T-cell (primary cell): ENCODE measurements at regions not wholly inside any gene's neighbourhood (a gene's known extent, or its start where the extent isn't known, plus 50 kb on each side); places are given as distances from the start of the nearest gene placed in this dataset.
"Not testable (repeated sequence)": the region's sequence is repeated elsewhere in the genome, so short reads cannot be mapped to it uniquely, and the experiment has no call there.

Experiments used
- ATAC-seq, 4 experiments: fragments of 200-7000 bp in 3 of 4; fragments of 150-1000 bp in 1 of 4; cut with Tn5 transposase; replicated peaks in 1 of 4; 1 replicate in 3 of 4; 2 replicates in 1 of 4; pipeline ENCODE4 v1.10.0; 2021; ENCODE audit warnings: moderate library complexity in 3 of 4, mild to moderate bottlenecking in 2 of 4, moderate number of reproducible peaks in 1 of 4
- CTCF ChIA-PET, 2 donors: fragments of 300-600 bp; sonication (Branson Sonifier 250); formaldehyde crosslinking; loops; one replicate each; lab custom pipeline; 2022; ENCODE audit warnings: antibody characterized with exemption in 2 of 2; lab: Charles Lee
- POLR2A ChIA-PET, 2 donors: fragments of 300-600 bp; sonication (Branson Sonifier 250); formaldehyde crosslinking; loops; one replicate each; lab custom pipeline; 2022; ENCODE audit warnings: antibody characterized with exemption in 2 of 2; lab: Charles Lee
- DNase-seq, 35 experiments: peaks; one replicate each; pipeline versions ENCODE4 v3.0.0 to v3.0.0-alpha.2; 2013 to 2023
- H3K27ac ChIP-seq: one replicate; pipeline ENCODE4 v1.5.1; 2013; ENCODE audit warnings: low read length
- H3K27me3 ChIP-seq, 2 experiments: replicated peaks in 1 of 2; 1 replicate in 1 of 2; 2 replicates in 1 of 2; pipeline versions ENCODE4 v1.6.1 to v1.7.0; 2013; ENCODE audit warnings: low read length in 1 of 2, mixed read lengths in 1 of 2; ENCODE audit not compliant: control insufficient read depth in 2 of 2, insufficient read depth in 2 of 2; ENCODE audit errors: extremely low read depth in 1 of 2
- H3K36me3 ChIP-seq, 2 donors: 1 replicate in 1 of 2; 2 replicates in 1 of 2; pipeline versions ENCODE4 v1.6.1 to v1.7.0; 2013; ENCODE audit warnings: low read length in 1 of 2; ENCODE audit not compliant: control insufficient read depth in 2 of 2, insufficient read depth in 1 of 2; ENCODE audit errors: extremely low read depth in 1 of 2
- H3K4me1 ChIP-seq, 2 experiments: 1 replicate in 1 of 2; 2 replicates in 1 of 2; pipeline versions ENCODE4 v1.6.1 to v1.7.0; 2013; ENCODE audit warnings: low read length in 2 of 2, mixed read lengths in 1 of 2; ENCODE audit not compliant: insufficient read depth in 2 of 2, control insufficient read depth in 1 of 2; ENCODE audit errors: extremely low read depth in 1 of 2
- H3K4me3 ChIP-seq, 2 donors: 1 replicate in 1 of 2; 2 replicates in 1 of 2; pipeline versions ENCODE4 v1.5.1 to v1.7.0; 2013; ENCODE audit warnings: mild to moderate bottlenecking in 2 of 2, low read length in 1 of 2, moderate library complexity in 1 of 2; ENCODE audit not compliant: control insufficient read depth in 1 of 2; ENCODE audit errors: extremely low read depth in 1 of 2
- H3K9me3 ChIP-seq: 2 replicates; pipeline ENCODE4 v1.7.0; 2013
- H3K27ac Mint-ChIP-seq, 2 donors: one replicate each; pipeline ENCODE4 v1.8.0; 2020 to 2021; ENCODE audit warnings: mild to moderate bottlenecking in 2 of 2, mixed read lengths in 2 of 2
- H3K27me3 Mint-ChIP-seq, 2 donors: one replicate each; pipeline ENCODE4 v1.8.0; 2021 to 2022; ENCODE audit warnings: mixed read lengths in 2 of 2
- H3K36me3 Mint-ChIP-seq: one replicate; pipeline ENCODE4 v1.8.0; 2021; ENCODE audit warnings: mixed read lengths
- H3K4me1 Mint-ChIP-seq, 3 donors: one replicate each; pipeline ENCODE4 v1.8.0; 2020 to 2022; ENCODE audit warnings: mixed read lengths in 3 of 3, mild to moderate bottlenecking in 1 of 3
- H3K4me3 Mint-ChIP-seq, 3 donors: one replicate each; pipeline ENCODE4 v1.8.0; 2020 to 2022; ENCODE audit warnings: mild to moderate bottlenecking in 3 of 3, mixed read lengths in 3 of 3, moderate library complexity in 3 of 3
- H3K9me3 Mint-ChIP-seq, 3 donors: one replicate each; pipeline ENCODE4 v1.8.0; 2020 to 2022; ENCODE audit warnings: mixed read lengths in 3 of 3
- WGBS: methylation state at CpG from one replicate; pipeline ENCODE4 v1.1.5; 2013; ENCODE audit warnings: missing lambda C conversion rate; ENCODE audit not compliant: insufficient coverage; 5-methylcytosine and 5-hydroxymethylcytosine counted together

GRCh38 chr12:14238221-14238792 is 127.2 kb upstream of the ATF7IP start:
- H3K27me3 Mint-ChIP-seq: no peaks in the 10 kb centered on the region
- Histone ChIP-seq H3K9me3 (no peaks in the 10 kb centered on the region), H3K4me1 (peaks cover 6 to 16% of the 10 kb centered on the region in 2 experiments), H3K4me3 (no peak overlapping the region), H3K27ac (no peak overlapping the region), H3K36me3 (no peaks in the 10 kb centered on the region), H3K27me3 (no peaks in the 10 kb centered on the region)
- CTCF ChIA-PET: interaction anchor here (0.5 to 6.1 kb wide), 60 partner anchors 13 to 983 kb away, joined by 3 to 114 read pairs (median 4); partner anchors contain the start of gene ATF7IP (in 2 of the 2)
- peaks cover 17 to 24% (median 22%) of the 10 kb centered on the region in 3 donors for H3K4me1 Mint-ChIP-seq
- no CpG with 5 or more reads among the region's 8 CpGs for WGBS
- H3K27ac Mint-ChIP-seq: no peak overlapping the region
- POLR2A ChIA-PET: interaction anchor here (0.6 to 1.1 kb wide), 3 partner anchors 127 to 149 kb away, joined by 3 read pairs; partner anchors contain the start of gene ATF7IP (in 1 of the 2)
- DNase-seq (peak in 1 of 35 experiments; percentile 66), ATAC-seq (peak; percentile 39 to 62 (median 44))
- no peaks in the 10 kb centered on the region for H3K9me3 Mint-ChIP-seq
- H3K4me3 Mint-ChIP-seq: no peak overlapping the region
- H3K36me3 Mint-ChIP-seq: no peaks in the 10 kb centered on the region

- peak overlapping the region; percentile 45 to 46 for H3K4me3 ChIP-seq
- peak overlapping the region; percentile 78 to 83 (median 82) for H3K4me3 Mint-ChIP-seq
- ATAC-seq (peak; percentile 54 to 66 (median 64)), DNase-seq (peak in 11 of 35 experiments; percentile 10 to 46 (median 21))
- H3K4me1 ChIP-seq: peaks cover 6 to 16% of the 10 kb centered on the region in 2 experiments
- H3K27ac Mint-ChIP-seq: peak overlapping the region; percentile 89 to 92
- peaks cover 17 to 24% (median 22%) of the 10 kb centered on the region in 3 donors for H3K4me1 Mint-ChIP-seq
- H3K27me3 ChIP-seq: no peaks in the 10 kb centered on the region
- no peaks in the 10 kb centered on the region for H3K36me3 ChIP-seq
- CTCF ChIA-PET: interaction anchor here (0.6 to 6.1 kb wide), 17 partner anchors 9 to 477 kb away, joined by 3 to 114 read pairs (median 9); partner anchors contain the start of gene ATF7IP (in 1 of the 2)
- POLR2A ChIA-PET: interaction anchor here (0.6 to 1.3 kb wide), 2 partner anchors 126 to 207 kb away, joined by 3 to 12 read pairs; partner anchors contain the start of gene ATF7IP (in 1 of the 2)
- peak overlapping the region; percentile 59 for H3K27ac ChIP-seq
- WGBS: 5% methylated on average over 3 of the region's 13 CpGs
- H3K9me3 ChIP-seq: no peaks in the 10 kb centered on the region
- no peaks in the 10 kb centered on the region for H3K27me3 Mint-ChIP-seq
- peaks cover 5% of the 10 kb centered on the region for H3K36me3 Mint-ChIP-seq
- peaks cover 4 to 5% (median 4%) of the 10 kb centered on the region in 3 donors for H3K9me3 Mint-ChIP-seq
Observed at GRCh38 chr12:14239350-14239934, 126.0 kb upstream of the ATF7IP start.

- 34% methylated on average over 4 of the region's 11 CpGs for WGBS
- peaks cover 20 to 26% (median 25%) of the 10 kb centered on the region in 3 donors for H3K4me1 Mint-ChIP-seq
- CTCF ChIA-PET: interaction anchor here (0.6 to 6.1 kb wide), 9 partner anchors 15 to 764 kb away, joined by 3 to 114 read pairs (median 7); partner anchors contain the start of gene ATF7IP (in 1 of the 2)
- peaks cover 4 to 8% (median 5%) of the 10 kb centered on the region in 3 donors for H3K9me3 Mint-ChIP-seq
- Histone ChIP-seq H3K27ac (peak overlapping the region; percentile 59), H3K4me3 (peak overlapping the region; percentile 45 to 46), H3K27me3 (no peaks in the 10 kb centered on the region), H3K36me3 (no peaks in the 10 kb centered on the region), H3K9me3 (no peaks in the 10 kb centered on the region), H3K4me1 (peaks cover 6 to 16% of the 10 kb centered on the region in 2 experiments)
- peak overlapping the region; percentile 89 to 92 for H3K27ac Mint-ChIP-seq
- H3K27me3 Mint-ChIP-seq: no peaks in the 10 kb centered on the region
- POLR2A ChIA-PET: interaction anchor here (0.5 to 1.3 kb wide), 5 partner anchors 39 to 236 kb away, joined by 3 to 12 read pairs (median 4); partner anchors contain the start of gene ATF7IP (in 1 of the 2)
- ATAC-seq (peak in 3 of 4 experiments; percentile 27 to 56 (median 36)), DNase-seq (peak in 4 of 35 experiments; percentile 5 to 29 (median 16))
- peaks cover 7% of the 10 kb centered on the region for H3K36me3 Mint-ChIP-seq
- peak overlapping the region; percentile 78 to 83 (median 82) for H3K4me3 Mint-ChIP-seq
Observed at GRCh38 chr12:14239935-14240872, 125.3 kb upstream of the ATF7IP start.

GRCh38 chr12:14240873-14241220 is 124.6 kb upstream of the ATF7IP start:
- H3K4me3 Mint-ChIP-seq: peak overlapping the region; percentile 14 to 83 (median 78)
- peaks cover 4 to 8% (median 5%) of the 10 kb centered on the region in 3 donors for H3K9me3 Mint-ChIP-seq
- H3K27ac ChIP-seq: no peak overlapping the region
- H3K36me3 ChIP-seq: no peaks in the 10 kb centered on the region
- peaks cover 7% of the 10 kb centered on the region for H3K36me3 Mint-ChIP-seq
- H3K4me1 ChIP-seq: peaks cover 6 to 16% of the 10 kb centered on the region in 2 experiments
- no peaks in the 10 kb centered on the region for H3K27me3 ChIP-seq
- H3K4me1 Mint-ChIP-seq: peaks cover 22 to 26% (median 25%) of the 10 kb centered on the region in 3 donors
- H3K27me3 Mint-ChIP-seq: no peaks in the 10 kb centered on the region
- POLR2A ChIA-PET: interaction anchor here in 1 of 2 donors (0.6 kb wide), 1 partner anchor 38 kb away, joined by 3 read pairs; no protein-coding TSS in a partner anchor
- H3K27ac Mint-ChIP-seq: peak overlapping the region; percentile 89 to 92
- no peaks in the 10 kb centered on the region for H3K9me3 ChIP-seq
- H3K4me3 ChIP-seq: no peak overlapping the region
- CTCF ChIA-PET: interaction anchor here (0.6 to 6.1 kb wide), 6 partner anchors 15 to 763 kb away, joined by 3 to 114 read pairs (median 6); partner anchors contain the start of gene ATF7IP (in 1 of the 2)
- no CpG with 5 or more reads among the region's 4 CpGs for WGBS
- DNase-seq (no peak), ATAC-seq (no peak)

- not testable (repeated sequence) for H3K27me3 ChIP-seq, ATAC-seq, H3K9me3 ChIP-seq, H3K4me3 ChIP-seq, DNase-seq, H3K27ac ChIP-seq, H3K4me3 Mint-ChIP-seq, H3K27me3 Mint-ChIP-seq, H3K9me3 Mint-ChIP-seq, H3K27ac Mint-ChIP-seq, H3K36me3 Mint-ChIP-seq, H3K36me3 ChIP-seq
- ChIA-PET CTCF (interaction anchor here (0.6 to 6.1 kb wide), 3 partner anchors 10 to 304 kb away, joined by 3 to 114 read pairs (median 5); no protein-coding TSS in a partner anchor), POLR2A (interaction anchor here in 1 of 2 donors (0.6 to 0.7 kb wide), 2 partner anchors 182 to 1322 kb away, joined by 5 to 8 read pairs; no protein-coding TSS in a partner anchor)
- H3K4me1 ChIP-seq: peaks cover 6 to 16% of the 10 kb centered on the region in 2 experiments
- H3K4me1 Mint-ChIP-seq: peaks cover 22 to 26% (median 25%) of the 10 kb centered on the region in 3 donors
- WGBS: no CpG with 5 or more reads among the region's 6 CpGs
Observed at GRCh38 chr12:14242825-14243224, 122.7 kb upstream of the ATF7IP start.
